Stomach (tissue), 4 donors: ENCODE measurements at regions not wholly inside any gene's neighbourhood (a gene's known extent, or its start where the extent isn't known, plus 50 kb on each side); places are given as distances from the start of the nearest gene placed in this dataset.

Experiments
- CTCF ChIP-seq, 7 experiments: fragments of 450-650 bp in 4 of 7; fragments of 200-600 bp in 3 of 7; sonication (generic) in 3 of 7; IDR thresholded peaks; one replicate each; pipeline ENCODE4 v1.5.1; 2016 to 2019; ENCODE audit warnings: antibody characterized with exemption in 7 of 7, control low read depth in 2 of 7, mild to moderate bottlenecking in 1 of 7
- POLR2AphosphoS5 ChIP-seq, 3 donors: sonication (generic); formaldehyde crosslinking; IDR thresholded peaks; one replicate each; pipeline ENCODE4 v1.6.1; 2016; ENCODE audit warnings: antibody characterized with exemption in 3 of 3

GRCh38 chr6:85065831-85066230 lies 301.4 kb upstream of the TBX18 start:
- no peak for TF ChIP-seq CTCF (IDR thresholded peaks at IDR 0.05)
- no peak for TF ChIP-seq POLR2AphosphoS5 (IDR thresholded peaks at IDR 0.05)
